ENCODE measurements at regions not wholly inside any gene's neighbourhood (a gene's known extent, or its start where the extent isn't known, plus 50 kb on each side); places are given as distances from the start of the nearest gene placed in this dataset.

DNA sequence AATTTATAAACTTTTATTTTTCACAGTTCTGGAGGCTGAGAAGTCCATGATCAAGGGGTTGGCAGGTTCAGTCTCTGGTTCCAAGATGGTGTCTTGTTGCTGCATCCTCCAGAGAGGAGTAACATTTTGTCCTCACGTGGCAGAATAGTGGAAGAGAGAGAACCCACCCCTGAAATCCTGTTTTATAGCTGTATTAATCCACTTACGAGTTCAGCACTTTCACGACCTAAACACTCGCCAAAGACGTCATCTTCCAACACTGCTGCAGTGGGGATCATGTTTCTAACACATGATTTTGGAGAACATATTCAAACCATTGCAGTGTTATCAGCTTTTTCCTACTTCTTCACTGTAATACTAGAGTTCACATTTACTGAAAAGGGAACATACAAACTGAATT, 233.0 kb upstream of the ATP10B start:
- TF ChIP-seq EZH2 (IDR thresholded peaks at IDR 0.05; ENCODE audit: insufficient read depth, poor library complexity, severe bottlenecking) (no peak), EZH2phosphoT487 (IDR thresholded peaks at IDR 0.05; ENCODE audit: insufficient read depth, low read depth) (no peak)

Data from GM23248 (cell line).